Liver (tissue), 7 donors: ENCODE measurements at regions not wholly inside any gene's neighbourhood (a gene's known extent, or its start where the extent isn't known, plus 50 kb on each side); places are given as distances from the start of the nearest gene placed in this dataset.

ENCODE experiments used
- DNase-seq: peaks from one replicate; pipeline ENCODE4 v3.0.0-alpha.2; 2017; ENCODE audit warnings: low spot score
- H3K27ac ChIP-seq, 2 donors: one replicate each; pipeline ENCODE4 v1.7.0; 2013; ENCODE audit warnings: inconsistent platforms in 2 of 2, low read length in 2 of 2, control low read depth in 1 of 2, low read depth in 1 of 2, mild to moderate bottlenecking in 1 of 2
- H3K27me3 ChIP-seq, 4 donors: one replicate each; pipeline versions ENCODE4 v1.6.1 to v1.7.0; 2013; ENCODE audit warnings: low read length in 3 of 4, inconsistent platforms in 1 of 4, mild to moderate bottlenecking in 1 of 4, moderate library complexity in 1 of 4; ENCODE audit not compliant: control insufficient read depth in 4 of 4, insufficient read depth in 4 of 4
- H3K36me3 ChIP-seq, 4 donors: one replicate each; pipeline versions ENCODE4 v1.6.1 to v1.7.0; 2013; ENCODE audit warnings: low read length in 3 of 4, mild to moderate bottlenecking in 3 of 4, low read depth in 1 of 4, moderate library complexity in 1 of 4; ENCODE audit not compliant: control insufficient read depth in 4 of 4, insufficient read depth in 3 of 4
- H3K4me1 ChIP-seq, 4 donors: one replicate each; pipeline versions ENCODE4 v1.6.1 to v1.7.0; 2013; ENCODE audit warnings: low read length in 3 of 4, mild to moderate bottlenecking in 3 of 4, moderate library complexity in 1 of 4; ENCODE audit not compliant: control insufficient read depth in 4 of 4, insufficient read depth in 4 of 4
- H3K4me3 ChIP-seq, 3 donors: one replicate each; pipeline versions ENCODE4 v1.6.1 to v1.7.0; 2013; ENCODE audit warnings: low read length in 3 of 3, control low read depth in 1 of 3, low read depth in 1 of 3, mild to moderate bottlenecking in 1 of 3
- H3K9ac ChIP-seq, 2 donors: one replicate each; pipeline ENCODE4 v1.7.0; 2013; ENCODE audit warnings: low read length in 2 of 2, mild to moderate bottlenecking in 2 of 2, moderate library complexity in 2 of 2, control low read depth in 1 of 2, low read depth in 1 of 2
- H3K9me3 ChIP-seq, 4 donors: one replicate each; pipeline versions ENCODE4 v1.6.1 to v1.7.0; 2013; ENCODE audit warnings: low read length in 3 of 4; ENCODE audit not compliant: control insufficient read depth in 4 of 4
- CTCF ChIP-seq: fragments of 150-350 bp; IDR thresholded peaks from 2 replicates; pipeline ENCODE4 v1.5.1; 2017; ENCODE audit warnings: improper control_type of control experiment, low read depth, low read length; ENCODE audit not compliant: missing input control
- EGR1 ChIP-seq, 2 donors: IDR thresholded peaks; 2 replicates each; pipeline ENCODE4 v1.6.1; 2016 to 2018; ENCODE audit warnings: antibody characterized with exemption in 2 of 2, low read depth in 2 of 2
- FOXA1 ChIP-seq: IDR thresholded peaks from 2 replicates; pipeline ENCODE4 v1.6.1; 2016; ENCODE audit warnings: antibody characterized with exemption
- FOXA2 ChIP-seq: IDR thresholded peaks from 2 replicates; pipeline ENCODE4 v1.6.1; 2016; ENCODE audit warnings: antibody characterized with exemption
- HNF4A ChIP-seq, 2 donors: conservative IDR thresholded peaks; 2 replicates each; pipeline ENCODE4 v1.6.1; 2016; ENCODE audit warnings: antibody characterized with exemption in 2 of 2, mild to moderate bottlenecking in 2 of 2
- HNF4G ChIP-seq: IDR thresholded peaks from 2 replicates; pipeline ENCODE4 v1.6.1; 2016; ENCODE audit warnings: antibody characterized with exemption
- JUND ChIP-seq, 2 donors: IDR thresholded peaks; 2 replicates each; pipeline ENCODE4 v1.6.1; 2016; ENCODE audit warnings: antibody characterized with exemption in 2 of 2
- MAX ChIP-seq: IDR thresholded peaks from 2 replicates; pipeline ENCODE4 v1.6.1; 2016; ENCODE audit warnings: antibody characterized with exemption
- NR2F2 ChIP-seq: IDR thresholded peaks from 2 replicates; pipeline ENCODE4 v1.6.1; 2016; ENCODE audit warnings: antibody characterized with exemption
- RAD21 ChIP-seq, 2 donors: IDR thresholded peaks; 2 replicates each; pipeline ENCODE4 v1.6.1; 2016; ENCODE audit warnings: antibody characterized with exemption in 2 of 2, mild to moderate bottlenecking in 2 of 2
- SP1 ChIP-seq: IDR thresholded peaks from 2 replicates; pipeline ENCODE4 v1.6.1; 2018; ENCODE audit warnings: antibody characterized with exemption, mild to moderate bottlenecking
- YY1 ChIP-seq: IDR thresholded peaks from 2 replicates; pipeline ENCODE4 v1.6.1; 2016; ENCODE audit warnings: antibody characterized with exemption, mild to moderate bottlenecking
- TF ChIP-seq, protein P1 (sequence below): IDR thresholded peaks from 2 replicates; pipeline ENCODE4 v1.6.1; 2016; ENCODE audit warnings: antibody characterized with exemption, mild to moderate bottlenecking
- TF ChIP-seq, protein P2 (sequence below): IDR thresholded peaks from 2 replicates; pipeline ENCODE4 v1.6.1; 2016; ENCODE audit warnings: antibody characterized with exemption
- donor health status: healthy.
- donor health status: healthy.
- donor health status: healthy.
- donor health status: healthy.

GRCh38 chr2:56465491-56465890, 281.7 kb downstream of the CCDC85A start:
- TF ChIP-seq EGR1 (IDR thresholded peaks at IDR 0.05; ENCODE audit: low read depth in 2 of 2): no peak
- TF ChIP-seq JUND (IDR thresholded peaks at IDR 0.05): no peak
- Histone ChIP-seq H3K4me3 (no peak overlapping the region), H3K36me3 (no peaks in the 10 kb centered on the region), H3K27me3 (no peaks in the 10 kb centered on the region), H3K9me3 (no peaks in the 10 kb centered on the region), H3K4me1 (peaks cover 0 to 7% (median 0%) of the 10 kb centered on the region in 4 donors), H3K9ac (no peak overlapping the region), H3K27ac (no peak overlapping the region)
- DNase-seq: no peak

DNA sequence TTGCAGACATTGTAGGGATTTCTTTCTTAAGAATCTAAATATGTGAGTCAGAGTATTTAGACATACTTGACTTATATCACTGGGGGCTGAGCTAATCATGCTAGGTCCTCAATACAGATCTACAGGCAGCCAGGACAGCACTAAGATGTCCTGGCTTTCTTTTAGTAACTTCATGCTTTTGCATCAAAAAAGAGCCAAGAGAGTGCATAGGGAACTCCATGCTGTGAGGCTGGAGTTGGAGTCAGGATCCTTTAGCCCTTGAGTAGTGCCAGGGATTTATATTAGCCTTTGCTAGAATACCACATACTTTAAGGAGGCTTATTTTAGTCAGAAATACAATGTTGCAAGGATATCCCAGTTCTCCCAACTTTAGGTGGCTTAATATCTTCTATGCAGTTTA, 289.7 kb downstream of the CCDC85A start:
- H3K4me3 ChIP-seq: no peak overlapping the region
- TF ChIP-seq CTCF (no peak), FOXA2 (no peak), HNF4G (no peak), HNF4A (conservative IDR thresholded peaks at IDR 0.05) (no peak), EGR1 (IDR thresholded peaks at IDR 0.05; ENCODE audit: low read depth in 2 of 2) (no peak), FOXA1 (no peak), SP1 (no peak), MAX (no peak), YY1 (no peak), NR2F2 (no peak), JUND (IDR thresholded peaks at IDR 0.05) (no peak), RAD21 (IDR thresholded peaks at IDR 0.05) (no peak)
- TF ChIP-seq, protein P1, sequence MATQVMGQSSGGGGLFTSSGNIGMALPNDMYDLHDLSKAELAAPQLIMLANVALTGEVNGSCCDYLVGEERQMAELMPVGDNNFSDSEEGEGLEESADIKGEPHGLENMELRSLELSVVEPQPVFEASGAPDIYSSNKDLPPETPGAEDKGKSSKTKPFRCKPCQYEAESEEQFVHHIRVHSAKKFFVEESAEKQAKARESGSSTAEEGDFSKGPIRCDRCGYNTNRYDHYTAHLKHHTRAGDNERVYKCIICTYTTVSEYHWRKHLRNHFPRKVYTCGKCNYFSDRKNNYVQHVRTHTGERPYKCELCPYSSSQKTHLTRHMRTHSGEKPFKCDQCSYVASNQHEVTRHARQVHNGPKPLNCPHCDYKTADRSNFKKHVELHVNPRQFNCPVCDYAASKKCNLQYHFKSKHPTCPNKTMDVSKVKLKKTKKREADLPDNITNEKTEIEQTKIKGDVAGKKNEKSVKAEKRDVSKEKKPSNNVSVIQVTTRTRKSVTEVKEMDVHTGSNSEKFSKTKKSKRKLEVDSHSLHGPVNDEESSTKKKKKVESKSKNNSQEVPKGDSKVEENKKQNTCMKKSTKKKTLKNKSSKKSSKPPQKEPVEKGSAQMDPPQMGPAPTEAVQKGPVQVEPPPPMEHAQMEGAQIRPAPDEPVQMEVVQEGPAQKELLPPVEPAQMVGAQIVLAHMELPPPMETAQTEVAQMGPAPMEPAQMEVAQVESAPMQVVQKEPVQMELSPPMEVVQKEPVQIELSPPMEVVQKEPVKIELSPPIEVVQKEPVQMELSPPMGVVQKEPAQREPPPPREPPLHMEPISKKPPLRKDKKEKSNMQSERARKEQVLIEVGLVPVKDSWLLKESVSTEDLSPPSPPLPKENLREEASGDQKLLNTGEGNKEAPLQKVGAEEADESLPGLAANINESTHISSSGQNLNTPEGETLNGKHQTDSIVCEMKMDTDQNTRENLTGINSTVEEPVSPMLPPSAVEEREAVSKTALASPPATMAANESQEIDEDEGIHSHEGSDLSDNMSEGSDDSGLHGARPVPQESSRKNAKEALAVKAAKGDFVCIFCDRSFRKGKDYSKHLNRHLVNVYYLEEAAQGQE: no peak
- TF ChIP-seq, protein P2, sequence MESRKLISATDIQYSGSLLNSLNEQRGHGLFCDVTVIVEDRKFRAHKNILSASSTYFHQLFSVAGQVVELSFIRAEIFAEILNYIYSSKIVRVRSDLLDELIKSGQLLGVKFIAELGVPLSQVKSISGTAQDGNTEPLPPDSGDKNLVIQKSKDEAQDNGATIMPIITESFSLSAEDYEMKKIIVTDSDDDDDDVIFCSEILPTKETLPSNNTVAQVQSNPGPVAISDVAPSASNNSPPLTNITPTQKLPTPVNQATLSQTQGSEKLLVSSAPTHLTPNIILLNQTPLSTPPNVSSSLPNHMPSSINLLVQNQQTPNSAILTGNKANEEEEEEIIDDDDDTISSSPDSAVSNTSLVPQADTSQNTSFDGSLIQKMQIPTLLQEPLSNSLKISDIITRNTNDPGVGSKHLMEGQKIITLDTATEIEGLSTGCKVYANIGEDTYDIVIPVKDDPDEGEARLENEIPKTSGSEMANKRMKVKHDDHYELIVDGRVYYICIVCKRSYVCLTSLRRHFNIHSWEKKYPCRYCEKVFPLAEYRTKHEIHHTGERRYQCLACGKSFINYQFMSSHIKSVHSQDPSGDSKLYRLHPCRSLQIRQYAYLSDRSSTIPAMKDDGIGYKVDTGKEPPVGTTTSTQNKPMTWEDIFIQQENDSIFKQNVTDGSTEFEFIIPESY: no peak
- H3K27ac ChIP-seq: no peak overlapping the region
- no peak for DNase-seq
- H3K4me1 ChIP-seq: peaks cover 0 to 16% (median 5%) of the 10 kb centered on the region in 4 donors
- H3K36me3 ChIP-seq: no peaks in the 10 kb centered on the region
- no peak overlapping the region for H3K9ac ChIP-seq
- no peaks in the 10 kb centered on the region for H3K27me3 ChIP-seq
- no peaks in the 10 kb centered on the region for H3K9me3 ChIP-seq
